ENCODE measurements at regions not wholly inside any gene's neighbourhood (a gene's known extent, or its start where the extent isn't known, plus 50 kb on each side); places are given as distances from the start of the nearest gene placed in this dataset.

- TF ChIP-seq EZH2 (optimal IDR thresholded peaks at IDR 0.05; ENCODE audit: low read depth, low read length) (no peak), CTCF (IDR thresholded peaks at IDR 0.05; ENCODE audit: low read length) (no peak)
Observed at GRCh38 chr5:1666221-1666620, 133.4 kb downstream of the MRPL36 start.
